Upper lobe of right lung (tissue), 1 donor: ENCODE measurements at regions not wholly inside any gene's neighbourhood (a gene's known extent, or its start where the extent isn't known, plus 50 kb on each side); places are given as distances from the start of the nearest gene placed in this dataset.
"Not testable (repeated sequence)": the region's sequence is repeated elsewhere in the genome, so short reads cannot be mapped to it uniquely, and the experiment has no call there.

ENCODE experiments used
- ATAC-seq: fragments of 200-7000 bp; cut with Tn5 transposase; one replicate; pipeline ENCODE4 v1.9.1; 2020; ENCODE audit warnings: mild to moderate bottlenecking, moderate library complexity
- DNase-seq: peaks from one replicate; pipeline ENCODE4 v3.0.0-alpha.2; 2020
- H3K27ac ChIP-seq: fragments of 200-600 bp; one replicate; pipeline ENCODE4 v1.8.0; 2022
- H3K27me3 ChIP-seq: fragments of 200-600 bp; one replicate; pipeline ENCODE4 v1.8.0; 2022; ENCODE audit warnings: mild to moderate bottlenecking
- H3K36me3 ChIP-seq: fragments of 200-600 bp; one replicate; pipeline ENCODE4 v1.8.0; 2022
- H3K4me1 ChIP-seq: fragments of 200-600 bp; one replicate; pipeline ENCODE4 v1.8.0; 2022
- H3K4me3 ChIP-seq: fragments of 200-600 bp; one replicate; pipeline ENCODE4 v1.8.0; 2022; ENCODE audit warnings: mild to moderate bottlenecking
- H3K9me3 ChIP-seq: fragments of 200-600 bp; one replicate; pipeline ENCODE4 v1.8.0; 2022
- intact Hi-C: fragments of 100-400 bp; cut with DNase I; formaldehyde crosslinking; loops from one replicate; pipeline ENCODE4 v1.11.0; 2022
- TF ChIP-seq, protein P1 (sequence below): fragments of 200-600 bp; IDR thresholded peaks from one replicate; pipeline ENCODE4 v1.8.0; 2022; ENCODE audit warnings: antibody characterized with exemption
- donor health status: DM: no; HTN: yes; CAD: no; lungs with severe emphysema.

DNA sequence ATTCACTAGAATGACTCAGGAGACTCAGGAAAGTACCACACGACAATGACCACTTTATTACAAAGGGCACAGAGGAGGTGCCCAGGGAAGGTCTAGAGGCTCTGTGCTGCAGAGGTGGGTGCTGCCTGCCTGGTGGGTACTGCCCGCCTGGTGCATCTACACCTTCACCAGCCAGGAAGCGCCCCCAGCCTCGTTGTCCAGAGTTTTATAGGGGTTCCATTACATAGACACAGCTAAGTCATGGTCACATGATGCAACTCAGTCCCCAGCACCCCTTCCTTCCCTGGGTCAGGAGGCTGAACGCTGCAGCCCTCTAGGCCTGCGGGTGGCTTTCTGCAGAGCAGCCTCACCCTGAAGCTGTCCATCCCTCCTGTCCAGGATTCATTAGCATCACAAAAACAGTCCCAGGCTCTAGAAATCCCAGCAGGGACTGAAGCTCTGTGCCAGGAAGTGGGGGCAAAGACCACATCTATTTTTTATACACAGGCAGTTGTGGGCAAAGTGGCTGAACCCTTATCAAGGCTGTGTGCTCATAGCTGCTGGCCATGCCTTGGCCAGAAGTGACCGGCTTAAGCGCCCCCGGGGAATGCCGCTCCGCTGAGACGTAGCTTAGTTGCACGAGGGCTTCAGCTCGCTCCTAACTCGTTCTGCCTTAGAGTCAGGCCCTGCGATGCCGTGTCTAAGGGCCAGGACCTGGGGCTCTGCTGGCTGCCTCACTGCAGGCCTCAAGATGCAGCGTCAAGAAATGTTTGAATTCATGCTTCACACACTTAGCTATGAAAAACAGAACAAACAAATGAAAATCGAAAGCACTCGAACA is 219.0 kb downstream of the GLRX3 start:
- no peaks in the 10 kb centered on the region for H3K9me3 ChIP-seq
- intact Hi-C loops = no loop called here
- TF ChIP-seq, protein P1, sequence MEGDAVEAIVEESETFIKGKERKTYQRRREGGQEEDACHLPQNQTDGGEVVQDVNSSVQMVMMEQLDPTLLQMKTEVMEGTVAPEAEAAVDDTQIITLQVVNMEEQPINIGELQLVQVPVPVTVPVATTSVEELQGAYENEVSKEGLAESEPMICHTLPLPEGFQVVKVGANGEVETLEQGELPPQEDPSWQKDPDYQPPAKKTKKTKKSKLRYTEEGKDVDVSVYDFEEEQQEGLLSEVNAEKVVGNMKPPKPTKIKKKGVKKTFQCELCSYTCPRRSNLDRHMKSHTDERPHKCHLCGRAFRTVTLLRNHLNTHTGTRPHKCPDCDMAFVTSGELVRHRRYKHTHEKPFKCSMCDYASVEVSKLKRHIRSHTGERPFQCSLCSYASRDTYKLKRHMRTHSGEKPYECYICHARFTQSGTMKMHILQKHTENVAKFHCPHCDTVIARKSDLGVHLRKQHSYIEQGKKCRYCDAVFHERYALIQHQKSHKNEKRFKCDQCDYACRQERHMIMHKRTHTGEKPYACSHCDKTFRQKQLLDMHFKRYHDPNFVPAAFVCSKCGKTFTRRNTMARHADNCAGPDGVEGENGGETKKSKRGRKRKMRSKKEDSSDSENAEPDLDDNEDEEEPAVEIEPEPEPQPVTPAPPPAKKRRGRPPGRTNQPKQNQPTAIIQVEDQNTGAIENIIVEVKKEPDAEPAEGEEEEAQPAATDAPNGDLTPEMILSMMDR = no peak
- no peaks in the 10 kb centered on the region for H3K4me1 ChIP-seq
- H3K4me3 ChIP-seq = no peak overlapping the region
- DNase-seq = peak; percentile 59
- no peaks in the 10 kb centered on the region for H3K27me3 ChIP-seq
- peak; percentile 20 for ATAC-seq
- H3K36me3 ChIP-seq = no peaks in the 10 kb centered on the region
- no peak overlapping the region for H3K27ac ChIP-seq

DNA sequence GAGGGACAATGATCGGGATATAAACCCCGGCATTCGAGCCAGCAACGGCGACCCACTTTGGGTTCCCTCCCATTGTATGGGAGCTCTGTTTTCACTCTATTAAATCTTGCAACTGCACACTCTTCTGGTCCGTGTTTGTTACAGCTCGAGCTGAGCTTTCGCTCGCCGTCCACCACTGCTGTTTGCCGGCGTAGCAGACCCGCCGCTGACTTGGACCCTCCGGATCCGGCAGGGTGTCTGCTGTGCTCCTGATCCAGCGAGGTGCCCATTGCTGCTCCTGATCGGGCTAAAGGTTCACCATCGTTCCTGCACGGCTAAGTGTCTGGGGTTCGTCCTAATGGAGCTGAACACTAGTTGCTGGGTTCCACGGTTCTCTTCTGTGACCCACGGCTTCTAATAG is 220.2 kb downstream of the GLRX3 start:
- H3K36me3 ChIP-seq, H3K9me3 ChIP-seq, intact Hi-C loops, H3K4me3 ChIP-seq, H3K27me3 ChIP-seq, H3K4me1 ChIP-seq, ATAC-seq, DNase-seq, H3K27ac ChIP-seq: not testable (repeated sequence)

DNA sequence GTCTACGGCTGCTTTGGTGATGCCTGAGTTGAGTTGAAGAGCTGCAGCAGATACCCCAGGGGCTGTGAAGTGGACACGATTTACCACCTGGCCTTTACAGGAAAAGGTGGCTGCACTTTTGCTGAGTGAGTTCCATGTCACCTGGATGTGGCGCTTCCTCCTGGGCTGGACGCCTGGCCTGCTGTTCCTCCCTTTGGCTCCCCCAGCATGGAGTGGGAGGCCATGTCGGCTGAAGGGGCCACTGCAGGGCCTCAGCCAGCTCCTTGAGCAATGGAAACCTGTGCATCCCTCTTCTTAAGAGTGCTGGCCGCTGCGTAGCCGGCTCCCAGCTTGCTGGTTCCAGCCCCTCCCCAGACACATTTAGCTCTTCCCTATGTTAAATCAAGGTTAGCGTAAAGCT is 221.0 kb downstream of the GLRX3 start:
- Histone ChIP-seq H3K27me3 (no peaks in the 10 kb centered on the region), H3K4me1 (no peaks in the 10 kb centered on the region), H3K9me3 (no peaks in the 10 kb centered on the region), H3K36me3 (no peaks in the 10 kb centered on the region), H3K27ac (no peak overlapping the region), H3K4me3 (no peak overlapping the region)
- ATAC-seq = no peak
- intact Hi-C loops = no loop called here
- TF ChIP-seq, protein P1 = no peak
- no peak for DNase-seq

DNA sequence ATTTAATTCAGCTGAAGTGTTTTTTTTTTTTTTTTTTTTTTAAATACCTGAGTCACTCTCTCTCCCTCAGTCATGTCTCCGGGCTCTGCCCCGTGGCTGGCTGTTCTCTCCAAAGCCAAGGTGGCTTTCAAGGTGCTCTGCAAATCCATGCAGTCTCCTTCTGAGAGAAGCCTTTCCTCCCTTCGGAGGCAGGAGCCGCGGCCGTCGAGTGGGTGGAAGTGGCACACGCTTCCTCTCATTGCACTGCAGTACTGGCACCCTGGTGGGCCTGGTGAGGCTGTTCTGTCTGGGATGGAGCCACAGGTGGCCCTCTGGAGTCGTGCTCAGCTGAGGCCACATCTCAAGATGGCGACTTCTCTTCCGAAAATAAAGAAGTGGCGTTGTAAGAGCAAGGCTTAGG is 221.8 kb downstream of the GLRX3 start:
- Histone ChIP-seq H3K9me3 (no peaks in the 10 kb centered on the region), H3K27ac (no peak overlapping the region), H3K36me3 (no peaks in the 10 kb centered on the region), H3K4me1 (no peaks in the 10 kb centered on the region), H3K4me3 (no peak overlapping the region), H3K27me3 (no peaks in the 10 kb centered on the region)
- TF ChIP-seq, protein P1 = no peak
- intact Hi-C loops = no loop called here
- ATAC-seq = no peak
- DNase-seq = no peak

DNA sequence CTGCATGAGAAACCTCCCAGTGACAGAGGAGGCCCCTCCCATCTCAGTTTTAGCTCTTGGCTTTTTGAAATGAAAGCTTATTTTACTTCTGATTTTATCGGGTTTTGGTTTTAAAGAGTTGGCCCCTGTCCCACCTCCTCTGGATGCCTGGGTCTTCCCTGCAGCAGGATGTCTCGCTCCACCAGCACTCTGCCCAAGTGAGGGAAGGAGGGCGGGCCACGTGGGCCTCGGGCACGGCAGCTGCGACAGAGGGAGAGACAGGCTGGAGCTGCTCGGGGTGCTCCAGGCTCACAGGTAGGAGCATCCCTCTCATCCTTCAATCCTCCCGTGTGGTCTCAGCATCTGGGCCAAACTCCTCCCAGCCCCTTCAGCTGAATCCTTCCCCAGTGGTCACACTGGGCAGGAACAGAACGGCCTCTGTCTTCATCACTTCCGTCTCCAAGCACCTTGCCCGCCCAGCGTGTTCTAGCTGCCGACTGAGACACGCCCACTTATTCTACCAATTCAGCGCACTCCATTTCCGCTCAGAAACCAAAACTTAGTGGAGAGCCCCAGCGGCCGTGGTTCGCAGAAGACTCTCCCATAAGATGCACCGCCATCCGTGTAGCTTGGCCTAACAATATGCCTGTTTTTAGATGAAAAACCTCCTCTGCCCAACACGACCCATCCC is 222.9 kb downstream of the GLRX3 start:
- DNase-seq (no peak), ATAC-seq (no peak)
- H3K4me3 ChIP-seq = no peak overlapping the region
- no peaks in the 10 kb centered on the region for H3K4me1 ChIP-seq
- H3K27me3 ChIP-seq = no peaks in the 10 kb centered on the region
- H3K36me3 ChIP-seq = no peaks in the 10 kb centered on the region
- intact Hi-C loops = no loop called here
- no peaks in the 10 kb centered on the region for H3K9me3 ChIP-seq
- TF ChIP-seq, protein P1 = no peak
- H3K27ac ChIP-seq = no peak overlapping the region

DNA sequence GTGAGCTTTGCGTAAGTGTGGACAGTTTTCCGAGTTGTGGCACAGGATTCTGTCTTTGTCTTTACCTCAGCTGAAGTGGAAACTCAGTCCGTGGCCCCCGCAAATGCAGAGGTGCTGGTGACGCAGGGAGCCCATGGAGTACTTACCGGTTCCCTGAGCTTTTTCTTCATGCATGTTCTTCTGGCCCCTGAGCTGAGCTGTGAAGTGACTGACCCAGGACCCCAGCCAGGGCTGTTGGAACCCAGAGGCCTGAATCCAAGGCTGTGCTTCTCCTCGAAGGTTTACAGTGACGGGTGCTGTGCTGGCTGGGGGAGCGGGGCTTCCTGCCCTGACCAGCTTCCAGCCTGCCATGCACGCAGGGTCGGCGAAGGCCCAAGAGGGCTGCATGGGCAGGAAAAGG is 223.5 kb downstream of the GLRX3 start:
- Histone ChIP-seq H3K27ac (no peak overlapping the region), H3K27me3 (no peaks in the 10 kb centered on the region), H3K36me3 (no peaks in the 10 kb centered on the region), H3K9me3 (no peaks in the 10 kb centered on the region), H3K4me1 (no peaks in the 10 kb centered on the region), H3K4me3 (no peak overlapping the region)
- DNase-seq (no peak), ATAC-seq (no peak)
- intact Hi-C loops = no loop called here
- TF ChIP-seq, protein P1 = no peak
